ENCODE measurements at regions not wholly inside any gene's neighbourhood (a gene's known extent, or its start where the extent isn't known, plus 50 kb on each side); places are given as distances from the start of the nearest gene placed in this dataset.

- no peaks in the 10 kb centered on the region for H3K9me2 ChIP-seq (ENCODE audit: insufficient read depth, low read length)
- H3K79me2 ChIP-seq (replicated peaks; ENCODE audit: insufficient read depth, low read length), result no peaks in the 10 kb centered on the region
- H3K36me3 ChIP-seq (ENCODE audit: insufficient read depth, low read length), result no peaks in the 10 kb centered on the region
- H3K9ac ChIP-seq (ENCODE audit: low read length), result no peak overlapping the region
- H3K27ac ChIP-seq (ENCODE audit: low read length), result no peak overlapping the region
- no peaks in the 10 kb centered on the region for H3K27me3 ChIP-seq (ENCODE audit: insufficient read depth, low read depth, low read length)
- H3K9me3 ChIP-seq (ENCODE audit: low read length), result no peaks in the 10 kb centered on the region
- no peak overlapping the region for H3K4me2 ChIP-seq (ENCODE audit: low read length)
- TF ChIP-seq SMC3 (conservative IDR thresholded peaks at IDR 0.05; ENCODE audit: poor library complexity) (no peak), EZH2 (IDR thresholded peaks at IDR 0.05; ENCODE audit: borderline replicate concordance, insufficient read depth, low read length, poor library complexity, severe bottlenecking) (no peak), REST (IDR thresholded peaks at IDR 0.05; ENCODE audit: borderline replicate concordance) (no peak), TAF1 (IDR thresholded peaks at IDR 0.05; ENCODE audit: low read depth) (no peak), RAD21 (conservative IDR thresholded peaks at IDR 0.05) (no peak), MXI1 (conservative IDR thresholded peaks at IDR 0.05; ENCODE audit: poor library complexity, severe bottlenecking) (no peak), CTCF (IDR thresholded peaks at IDR 0.05; ENCODE audit: poor library complexity, severe bottlenecking) (no peak), POLR2AphosphoS5 (IDR thresholded peaks at IDR 0.05) (no peak), EP300 (conservative IDR thresholded peaks at IDR 0.05; ENCODE audit: poor library complexity, severe bottlenecking) (no peak)
- H3F3A ChIP-seq (ENCODE audit: insufficient read depth, low read length, poor library complexity, severe bottlenecking), result no peaks in the 10 kb centered on the region
- no peak overlapping the region for H3K4me3 ChIP-seq (ENCODE audit: low read length)
- H4K20me1 ChIP-seq (ENCODE audit: insufficient read depth), result no peaks in the 10 kb centered on the region
- H2AFZ ChIP-seq (ENCODE audit: low read depth, low read length), result no peak overlapping the region
Observed at GRCh38 chr14:94677747-94678146, 65.6 kb downstream of the SERPINA3 start.

GRCh38 chr14:94677213-94677612, 65.0 kb downstream of the SERPINA3 start:
- Histone ChIP-seq H3K79me2 (replicated peaks; ENCODE audit: insufficient read depth, low read length) (no peaks in the 10 kb centered on the region), H3K4me3 (ENCODE audit: low read length) (no peak overlapping the region), H3K9me2 (ENCODE audit: insufficient read depth, low read length) (no peaks in the 10 kb centered on the region), H3K9ac (ENCODE audit: low read length) (no peak overlapping the region), H3K9me3 (ENCODE audit: low read length) (no peaks in the 10 kb centered on the region), H3K4me2 (ENCODE audit: low read length) (no peak overlapping the region), H4K20me1 (ENCODE audit: insufficient read depth) (no peaks in the 10 kb centered on the region), H3F3A (ENCODE audit: insufficient read depth, low read length, poor library complexity, severe bottlenecking) (no peaks in the 10 kb centered on the region), H2AFZ (ENCODE audit: low read depth, low read length) (no peak overlapping the region), H3K27me3 (ENCODE audit: insufficient read depth, low read depth, low read length) (no peaks in the 10 kb centered on the region), H3K27ac (ENCODE audit: low read length) (no peak overlapping the region), H3K36me3 (ENCODE audit: insufficient read depth, low read length) (no peaks in the 10 kb centered on the region)
- no peak for TF ChIP-seq CTCF (IDR thresholded peaks at IDR 0.05; ENCODE audit: poor library complexity, severe bottlenecking)

All from neural cell (in vitro differentiated cells).